ENCODE measurements at regions not wholly inside any gene's neighbourhood (a gene's known extent, or its start where the extent isn't known, plus 50 kb on each side); places are given as distances from the start of the nearest gene placed in this dataset.
A peak's percentile ranks its signal among the peaks of the same experiment; 100 is the strongest.
"Not testable (repeated sequence)": the region's sequence is repeated elsewhere in the genome, so short reads cannot be mapped to it uniquely, and the experiment has no call there.

DNA sequence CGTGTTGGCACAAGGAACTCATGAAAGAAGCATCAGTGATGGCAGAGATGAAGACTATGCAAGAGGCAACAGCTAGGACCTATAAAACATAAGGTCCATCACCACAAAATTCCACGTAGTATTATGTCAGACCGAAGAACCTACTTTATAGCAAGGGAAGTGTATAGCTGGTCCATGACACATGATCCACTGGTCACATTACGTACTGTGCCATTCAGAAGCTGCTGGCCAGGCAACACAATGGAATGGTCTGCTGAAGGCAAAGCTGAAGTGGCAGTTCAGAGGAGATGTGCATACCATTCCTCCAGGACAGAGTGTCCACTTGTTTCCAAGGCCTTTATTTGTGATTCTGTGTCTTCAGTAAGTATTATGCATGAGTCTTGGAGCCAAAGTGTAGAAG lies 215.5 kb upstream of the UGT8 start:
- no peak for DNase-seq

DNA sequence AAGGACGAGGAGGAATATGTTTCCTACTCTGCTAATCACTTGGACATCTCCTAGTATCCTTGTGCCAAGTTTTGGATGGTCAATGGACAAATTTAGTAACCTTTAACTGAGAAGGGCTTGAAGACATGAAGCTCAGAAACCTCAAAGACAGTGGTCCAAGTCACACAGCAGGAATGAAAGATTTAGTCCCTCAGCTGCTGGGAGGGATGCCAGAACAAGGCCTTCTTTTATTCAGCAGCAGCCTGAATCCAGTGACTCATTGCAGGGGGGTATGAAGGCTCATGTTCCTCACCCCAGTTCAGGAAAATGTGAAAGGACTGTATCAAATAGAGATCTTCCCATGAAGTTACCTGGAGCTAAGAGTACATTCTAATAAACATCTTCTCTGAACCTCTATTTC lies 214.9 kb upstream of the UGT8 start:
- no peak for DNase-seq

DNA sequence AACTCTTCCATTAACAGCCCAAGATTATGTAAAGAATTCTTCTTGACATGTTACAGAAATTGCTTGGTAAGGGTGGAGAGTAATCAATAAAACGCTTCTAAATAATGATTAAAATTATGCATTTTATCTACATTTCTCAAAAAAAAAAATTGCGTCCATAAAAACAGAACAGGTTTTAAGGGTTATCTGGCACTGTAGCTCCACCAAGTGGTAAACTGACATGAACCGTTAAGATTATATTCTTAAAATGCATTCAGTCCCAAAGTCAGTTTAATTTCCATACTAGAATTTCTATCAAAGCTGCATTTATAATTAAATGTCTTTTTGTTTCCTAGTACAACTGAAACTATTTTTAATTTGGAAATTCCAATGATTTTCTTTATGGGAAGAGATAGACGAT lies 214.0 kb upstream of the UGT8 start:
- peak in 1 of 2 experiments; percentile 56 for DNase-seq

DNA sequence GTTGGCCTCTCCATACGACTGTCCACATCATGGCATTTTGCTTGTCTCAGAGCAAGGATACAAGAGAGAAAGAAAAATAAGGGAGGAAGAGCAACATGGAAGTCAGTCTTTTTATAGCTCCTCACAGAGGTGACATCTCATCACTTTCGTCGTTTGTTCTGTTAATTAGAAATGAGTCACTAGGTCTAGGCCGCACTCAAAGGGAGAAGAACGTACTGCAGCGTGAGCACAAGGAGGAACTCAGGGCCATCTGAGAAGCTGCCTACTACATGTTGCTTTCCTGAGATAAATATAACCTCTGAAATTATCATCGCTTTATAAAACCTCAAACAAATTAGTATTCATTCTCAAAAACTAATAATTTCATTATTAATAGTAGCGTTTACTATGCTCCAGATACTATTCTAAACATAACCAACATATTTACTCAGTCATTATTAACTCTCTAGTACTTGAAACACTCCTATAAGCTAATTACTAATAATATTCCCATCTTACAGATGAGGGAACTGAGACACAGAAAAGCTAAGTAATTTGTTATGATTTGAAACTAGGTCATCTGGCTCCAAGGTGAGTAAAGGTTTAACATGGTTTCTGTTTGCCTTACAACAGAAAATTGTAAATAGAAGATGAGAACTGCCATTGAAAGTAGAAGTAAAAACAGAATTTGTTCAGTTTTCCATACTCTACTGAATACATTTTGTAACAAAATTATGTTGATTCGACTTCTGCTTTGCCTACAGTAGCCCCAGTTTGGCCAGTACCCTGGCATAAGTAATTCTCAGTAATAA lies 213.2 kb upstream of the UGT8 start:
- no peak for DNase-seq

DNA sequence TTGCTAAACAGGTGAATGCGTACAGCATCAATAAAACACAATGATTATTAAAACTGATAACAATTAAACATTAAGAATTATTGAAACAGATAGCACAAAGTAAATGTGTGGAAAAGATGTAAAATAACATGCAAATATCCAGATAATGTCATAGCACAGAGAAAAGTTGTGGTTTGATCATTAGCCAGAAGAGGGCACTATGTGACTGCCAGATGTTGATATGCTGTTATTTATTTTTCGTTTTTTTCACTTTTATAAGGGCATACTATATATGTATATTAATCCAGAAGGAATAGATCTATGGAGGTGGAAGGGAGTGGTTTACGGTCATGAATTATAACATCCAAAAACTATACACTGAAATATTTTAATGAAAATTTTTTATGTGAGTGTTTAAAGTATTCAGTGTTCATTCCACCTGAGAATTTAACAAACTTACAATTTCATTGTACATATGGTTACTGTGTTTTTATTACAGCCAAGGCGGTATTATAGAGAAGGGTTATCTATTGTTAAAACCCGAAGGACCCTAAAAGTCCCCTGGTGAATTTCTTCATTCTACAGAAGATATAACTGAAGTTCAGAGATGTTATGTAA lies 211.9 kb upstream of the UGT8 start:
- DNase-seq = peak in 1 of 2 experiments; percentile 50

DNA sequence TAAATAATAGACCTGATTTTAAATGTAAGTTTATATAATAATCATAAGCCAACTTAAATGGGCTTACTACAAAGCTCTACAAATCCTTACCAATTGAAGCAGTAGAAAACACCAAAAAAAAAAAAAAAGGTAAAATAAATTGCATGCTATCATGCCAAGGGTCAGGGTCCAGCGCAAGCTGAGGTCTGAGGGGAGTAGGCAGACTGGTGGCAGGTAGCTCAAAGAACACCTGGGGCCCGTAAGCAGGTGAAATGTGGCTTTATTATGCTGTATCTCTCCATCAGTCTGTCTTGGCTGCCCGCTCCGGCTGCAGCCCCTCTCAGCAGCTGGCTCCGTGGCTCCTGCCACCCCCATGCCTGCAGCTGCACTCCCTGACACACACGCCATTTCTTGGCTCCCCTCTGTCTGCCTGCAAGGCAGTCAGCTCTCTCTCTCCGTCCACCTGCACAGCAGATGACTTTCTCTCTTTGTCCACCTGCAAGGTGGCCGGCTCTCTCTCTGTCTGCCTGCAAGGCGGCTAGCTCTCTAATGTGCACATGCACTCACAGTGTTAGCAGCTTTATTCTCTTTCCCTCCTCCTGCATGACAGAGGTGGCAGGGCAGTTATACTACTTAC lies 209.4 kb upstream of the UGT8 start:
- no peak for DNase-seq

DNA sequence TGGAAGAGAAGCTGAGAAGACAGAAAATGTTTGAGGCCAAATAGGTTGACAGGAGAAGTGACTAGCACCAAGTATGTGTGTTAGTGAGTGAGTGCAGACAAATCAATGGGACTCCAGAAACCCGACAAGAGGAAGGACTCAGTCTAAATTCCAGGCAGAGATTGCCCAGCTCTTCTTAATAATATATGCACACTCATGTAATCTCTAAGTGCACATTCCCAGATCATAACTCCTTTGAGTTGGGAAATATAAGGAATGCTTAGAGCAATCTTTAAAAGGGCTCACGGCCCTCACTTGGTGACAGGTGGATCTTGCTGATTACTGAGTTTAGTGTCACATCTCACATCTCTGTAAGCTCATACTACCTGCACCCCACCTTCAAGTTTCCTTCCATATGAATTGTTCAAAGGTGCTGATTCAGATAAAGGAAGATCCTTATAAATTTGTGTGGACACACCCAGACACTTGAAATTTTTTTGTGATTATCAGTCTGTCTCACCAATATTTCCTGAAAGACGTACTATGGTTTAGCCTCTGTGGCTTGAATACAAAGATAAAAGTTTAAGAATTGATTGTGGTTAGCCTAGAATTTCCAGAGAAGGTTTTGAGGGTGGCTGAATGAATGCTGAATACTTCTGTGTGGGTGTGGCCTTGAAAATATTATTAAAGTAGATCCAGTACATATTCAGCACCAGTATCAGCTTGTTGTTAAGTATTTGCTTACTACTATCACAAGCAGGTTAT lies 205.1 kb upstream of the UGT8 start:
- DNase-seq = no peak

DNA sequence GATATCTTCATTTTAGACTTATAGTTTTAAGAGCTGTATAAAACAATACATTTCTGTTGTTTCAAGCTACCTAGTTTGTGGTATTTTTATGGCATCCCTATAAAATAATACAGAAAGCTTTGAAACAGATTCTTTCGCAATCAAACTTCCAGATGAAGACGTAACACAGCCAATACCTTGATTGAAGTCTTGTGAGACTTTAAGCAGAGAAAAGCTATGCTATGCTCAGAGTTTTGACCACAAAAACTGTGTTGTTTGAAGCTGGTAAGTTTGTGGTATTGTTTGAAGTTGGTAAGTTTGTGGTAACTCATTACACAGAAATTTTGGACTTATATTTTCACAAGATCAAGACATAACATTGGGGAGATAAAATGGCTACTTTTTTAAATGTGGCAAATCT lies 201.8 kb upstream of the UGT8 start:
- no peak for DNase-seq

DNA sequence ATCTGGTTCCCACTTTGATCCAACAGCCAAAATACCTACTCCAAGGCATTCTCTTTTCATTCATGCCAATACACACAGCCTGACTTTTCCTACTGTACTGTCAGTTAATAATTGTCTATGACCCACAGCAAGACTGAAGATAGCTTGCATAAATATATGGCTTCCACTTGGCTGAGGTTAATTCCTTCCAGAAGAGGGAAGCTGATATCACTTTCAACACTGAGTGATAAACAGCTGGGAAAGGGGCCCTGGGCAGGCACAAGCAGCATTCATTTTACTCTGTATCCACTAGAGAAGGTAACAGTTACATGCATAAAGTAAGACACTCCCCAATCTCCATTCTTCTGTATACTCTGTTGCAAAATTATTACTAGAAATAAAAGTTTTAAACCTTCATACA lies 200.2 kb upstream of the UGT8 start:
- DNase-seq = no peak

DNA sequence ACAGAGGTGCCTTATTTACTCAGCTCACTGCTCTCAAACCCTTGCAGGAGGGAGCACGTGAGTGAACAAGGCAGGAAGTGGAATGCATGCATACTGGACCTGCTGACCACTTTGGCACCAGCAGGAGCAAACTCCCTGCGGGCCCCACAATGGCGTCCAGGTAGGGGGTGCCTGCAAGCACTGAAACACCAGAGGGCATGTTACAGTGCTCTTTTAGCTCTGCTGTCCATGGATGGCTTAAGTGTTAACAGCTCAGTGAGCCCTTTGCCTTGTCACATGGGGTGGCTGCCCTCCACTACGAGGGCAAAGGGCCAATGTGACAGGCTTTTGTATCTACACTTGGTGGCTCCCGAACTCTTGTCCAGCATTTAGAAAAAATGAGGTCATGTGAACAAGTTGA lies 199.5 kb upstream of the UGT8 start:
- DNase-seq = no peak

DNA sequence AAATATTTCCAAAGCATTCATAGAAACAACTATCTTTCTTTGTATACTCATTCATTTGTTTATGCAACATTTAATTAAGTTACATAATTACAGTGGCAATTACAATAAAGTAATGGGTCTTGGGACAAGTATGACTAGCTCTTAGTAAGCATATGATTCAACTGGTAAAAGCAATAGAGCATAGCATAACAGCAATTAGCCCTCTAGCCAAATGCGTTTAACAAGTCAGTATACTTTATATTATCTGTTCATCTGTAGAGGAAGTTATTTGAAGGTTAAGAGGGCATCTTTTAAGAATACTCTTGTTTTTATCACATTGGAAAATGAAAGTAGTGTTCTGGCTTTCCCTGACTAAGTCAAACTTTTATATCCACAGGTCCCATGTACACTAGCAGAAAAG lies 198.1 kb upstream of the UGT8 start:
- DNase-seq = no peak

DNA sequence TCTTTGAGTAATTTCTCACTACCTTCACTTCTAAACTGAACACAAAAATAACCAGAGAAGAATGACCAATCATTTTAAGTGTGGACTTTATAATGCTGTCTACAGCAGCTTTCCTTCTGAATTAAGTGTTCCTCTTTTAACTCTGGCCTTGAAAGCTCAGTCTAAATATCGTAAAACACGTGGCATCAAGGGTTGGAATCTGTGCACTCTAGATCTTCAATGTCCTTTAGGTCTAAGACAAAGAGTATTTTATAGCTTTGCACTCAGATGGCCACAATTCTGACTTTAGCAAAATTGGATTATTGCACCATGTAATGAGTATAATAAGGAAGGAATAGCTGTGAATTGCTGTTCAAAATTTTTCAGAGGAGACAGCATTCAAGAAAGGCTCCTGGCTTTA lies 197.1 kb upstream of the UGT8 start:
- no peak for DNase-seq

DNA sequence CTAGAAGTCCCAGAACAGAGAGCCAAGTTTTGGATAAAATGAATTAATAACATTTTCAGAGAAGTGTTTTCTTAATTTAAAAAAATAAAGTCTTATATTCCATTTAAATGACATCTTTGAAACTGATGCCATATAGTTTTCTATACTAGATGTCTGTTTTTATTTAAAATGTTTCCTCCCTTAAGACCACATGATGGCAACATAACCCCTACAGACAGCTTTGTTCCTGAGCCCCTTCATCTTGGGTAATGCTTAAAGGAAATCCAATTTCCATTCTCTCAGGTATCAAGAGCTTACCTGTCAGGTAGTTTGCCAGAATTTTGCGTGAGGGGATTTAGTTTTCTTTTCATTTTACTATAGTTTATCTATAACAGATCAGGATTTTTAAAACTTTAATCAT lies 181.4 kb upstream of the UGT8 start:
- DNase-seq = peak; percentile 39 to 73

DNA sequence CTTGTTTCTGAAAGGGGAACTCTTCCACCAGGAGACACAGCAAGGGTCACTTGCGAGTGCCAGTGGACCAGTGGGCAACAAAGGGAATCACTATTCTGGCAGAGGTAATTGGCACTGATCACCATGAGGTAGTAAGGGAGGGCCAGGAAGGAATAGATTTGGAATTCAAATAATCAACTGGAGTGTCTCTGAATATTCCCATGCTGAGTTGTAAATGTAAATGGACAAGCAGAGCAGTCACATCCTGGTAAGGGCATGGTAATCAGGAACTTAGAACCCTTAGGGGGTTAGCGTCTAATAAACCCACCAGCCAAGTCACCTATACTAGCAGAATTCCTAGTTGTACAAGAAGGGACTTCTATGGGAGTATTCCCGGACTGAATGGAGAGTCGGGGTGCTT lies 178.5 kb upstream of the UGT8 start:
- DNase-seq = no peak

DNA sequence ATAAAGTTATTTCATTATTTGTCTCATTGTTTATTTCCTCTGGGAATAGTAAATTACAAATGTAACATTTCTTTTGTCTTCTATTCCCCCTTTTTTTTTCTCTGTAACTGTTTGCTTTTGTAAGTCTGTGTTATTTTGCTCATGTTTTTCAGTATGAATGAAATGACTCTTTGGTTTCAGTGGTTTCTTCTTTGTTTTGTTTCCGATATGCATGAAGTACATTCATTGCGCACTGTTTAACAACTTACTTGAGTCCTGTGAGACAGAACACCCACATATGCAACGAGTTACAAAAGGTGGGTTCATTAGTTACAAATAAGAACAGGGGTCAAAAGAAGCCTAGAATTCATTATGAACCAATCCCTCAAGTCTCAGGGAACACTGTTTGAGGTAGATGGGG lies 175.0 kb upstream of the UGT8 start:
- no peak for DNase-seq

DNA sequence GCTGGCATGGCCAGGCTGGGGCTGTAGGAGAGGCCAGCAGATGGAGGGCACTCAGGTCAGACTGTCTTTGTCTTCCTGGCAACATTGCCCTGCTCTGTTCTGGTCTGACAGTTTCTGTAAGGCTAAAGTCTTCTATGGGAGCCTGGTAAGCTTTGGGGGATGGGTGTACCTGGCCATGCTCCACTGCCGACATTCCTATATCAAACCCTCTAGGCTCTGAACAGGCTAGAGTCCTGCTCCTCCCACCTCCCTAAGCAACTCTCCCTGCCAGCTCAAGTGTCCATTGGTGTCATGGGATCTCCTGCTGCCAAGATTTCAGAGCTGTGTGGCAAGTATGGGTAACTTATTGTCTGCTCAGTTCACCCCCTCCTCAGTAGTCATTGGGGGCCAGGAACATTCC lies 163.5 kb upstream of the UGT8 start:
- DNase-seq = no peak

DNA sequence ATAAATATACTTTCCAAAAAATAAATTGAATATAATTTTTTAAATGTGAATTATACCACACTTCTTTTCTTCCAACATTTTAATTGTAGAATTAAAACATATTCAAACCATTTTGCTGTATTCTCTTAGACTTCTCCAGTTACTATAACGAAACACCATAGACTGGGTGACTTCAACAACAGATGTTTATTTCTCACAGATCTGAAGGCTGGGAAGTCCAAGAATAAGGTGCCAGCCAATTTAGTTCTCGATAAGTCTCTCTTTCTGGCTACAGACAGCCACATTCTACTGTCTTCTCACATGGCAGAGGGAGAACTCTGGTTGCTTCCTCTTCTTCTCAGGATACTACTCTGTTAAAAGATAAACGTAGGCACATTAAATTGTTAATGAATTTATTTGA lies 155.8 kb upstream of the UGT8 start:
- no peak for DNase-seq

DNA sequence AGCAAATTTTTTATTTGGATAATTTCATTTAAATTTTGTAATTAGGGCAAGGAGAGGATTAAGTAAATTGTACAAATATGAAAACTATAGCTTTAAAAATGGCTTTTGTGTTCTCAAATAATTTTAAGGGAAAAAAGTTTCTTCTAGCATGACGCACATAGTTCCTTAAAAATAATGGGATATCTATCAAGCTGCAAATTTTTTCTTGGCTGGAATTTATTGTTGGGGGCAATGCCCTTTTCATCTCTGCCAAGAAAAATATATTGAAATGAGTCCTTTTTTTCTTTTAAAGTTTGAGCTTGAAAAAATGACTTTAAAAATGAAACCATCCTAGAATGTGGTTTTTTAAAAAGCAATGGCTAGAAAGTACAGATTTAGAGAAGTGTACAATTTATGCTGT lies 154.4 kb upstream of the UGT8 start:
- no peak for DNase-seq

DNA sequence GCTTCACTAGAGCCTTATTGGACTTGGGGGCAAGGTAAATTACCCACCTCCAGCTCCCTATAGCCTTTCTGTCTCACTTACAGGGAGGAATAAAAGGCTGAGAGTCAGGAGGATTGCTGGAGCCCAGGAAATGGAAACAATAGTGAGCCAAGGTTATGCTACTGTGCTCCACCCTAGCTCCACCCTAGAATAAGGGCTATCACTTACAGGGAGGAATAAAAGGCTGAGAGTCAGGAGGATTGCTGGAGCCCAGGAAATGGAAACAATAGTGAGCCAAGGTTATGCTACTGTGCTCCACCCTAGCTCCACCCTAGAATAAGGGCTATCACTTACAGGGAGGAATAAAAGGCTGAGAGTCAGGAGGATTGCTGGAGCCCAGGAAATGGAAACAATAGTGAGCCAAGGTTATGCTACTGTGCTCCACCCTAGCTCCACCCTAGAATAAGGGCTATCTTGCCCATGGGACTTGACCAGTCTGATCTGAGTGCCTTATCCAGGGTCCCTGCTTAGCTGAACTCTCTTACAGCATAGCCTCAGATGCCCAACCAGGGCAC lies 150.6 kb upstream of the UGT8 start:
- DNase-seq = not testable (repeated sequence)

DNA sequence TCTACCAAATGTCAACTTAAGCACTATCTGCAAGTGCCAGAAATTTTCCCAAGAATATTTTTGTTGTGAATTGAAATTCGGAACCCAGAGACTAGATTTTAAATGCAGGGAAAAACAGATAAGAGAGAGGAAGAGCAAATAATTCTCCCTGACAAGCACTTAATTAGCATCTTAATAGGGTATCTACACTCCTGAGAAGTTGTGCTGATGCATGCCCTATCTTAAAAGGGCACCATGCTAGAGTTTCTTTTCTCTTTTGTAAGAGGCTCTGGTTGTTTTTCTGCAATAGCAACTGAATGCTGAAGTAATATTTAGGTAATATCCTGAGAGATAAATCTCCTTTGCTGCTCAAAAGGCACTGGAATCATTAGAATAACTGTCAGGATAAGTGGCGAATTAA lies 139.9 kb upstream of the UGT8 start:
- DNase-seq = no peak

DNA sequence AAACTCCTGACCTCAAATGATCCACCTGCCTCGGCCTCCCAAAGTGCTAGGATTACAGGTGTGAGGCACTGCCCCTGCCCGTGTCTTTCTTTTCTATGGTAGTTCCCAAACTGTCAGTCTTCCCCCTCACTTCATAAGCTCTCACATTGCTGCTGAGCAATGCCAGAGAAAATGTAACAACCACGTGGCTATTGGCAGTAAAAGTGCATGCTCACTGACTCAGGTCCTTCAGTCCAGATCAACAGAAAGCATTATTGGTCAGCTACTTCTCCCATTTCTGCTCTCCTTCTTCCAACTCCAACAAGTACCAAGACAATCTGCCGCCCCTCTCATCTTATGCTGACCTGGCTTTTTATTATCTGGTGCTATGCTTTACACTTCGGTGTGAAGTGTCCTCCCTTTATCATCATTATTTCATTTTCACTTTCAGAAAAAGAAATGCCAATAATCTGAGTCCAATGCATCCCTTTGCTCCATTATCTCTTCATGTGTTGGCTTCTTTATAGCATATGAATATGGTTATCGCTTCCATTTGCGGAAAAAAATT lies 133.8 kb upstream of the UGT8 start:
- DNase-seq = no peak

DNA sequence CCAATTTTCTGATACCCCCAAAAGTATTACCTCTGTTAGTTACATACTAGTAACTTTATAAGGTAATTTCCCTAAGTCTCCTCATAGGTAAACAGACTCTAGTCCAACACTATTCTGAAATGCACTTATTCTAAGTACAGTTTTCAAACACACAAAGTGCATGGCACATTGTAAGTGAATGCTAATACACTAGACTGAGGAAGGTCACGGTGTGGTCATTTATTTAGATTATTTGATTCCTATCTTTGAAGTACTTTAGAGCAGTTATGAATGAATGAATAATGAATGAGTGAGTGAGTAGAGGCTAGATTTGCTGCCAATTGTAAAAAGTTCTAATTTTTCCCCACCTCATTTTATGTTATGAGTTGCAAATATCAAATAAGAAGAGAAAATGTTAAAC lies 132.8 kb upstream of the UGT8 start:
- DNase-seq = no peak

DNA sequence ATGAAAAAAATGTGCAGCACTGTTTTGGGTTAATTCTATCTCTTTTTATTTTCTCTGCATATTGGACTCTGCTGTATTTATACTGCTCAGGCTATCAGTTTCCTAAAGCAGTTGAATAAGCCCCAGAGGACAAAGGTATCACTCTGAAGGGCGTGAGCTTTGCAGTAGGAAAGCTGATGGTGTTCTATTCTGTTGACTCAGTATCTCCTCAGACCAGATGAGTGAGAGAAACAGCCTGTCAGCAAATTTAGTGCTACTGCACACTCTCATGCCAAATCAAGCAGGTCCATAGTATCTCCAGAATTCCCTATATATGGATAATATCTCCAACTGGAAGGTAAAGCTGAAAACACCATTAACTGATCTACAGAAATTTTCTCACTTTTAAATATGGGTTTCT lies 132.3 kb upstream of the UGT8 start:
- no peak for DNase-seq

All from NCI-H526 (cell line).